GM12865 (cell line): ENCODE measurements at regions not wholly inside any gene's neighbourhood (a gene's known extent, or its start where the extent isn't known, plus 50 kb on each side); places are given as distances from the start of the nearest gene placed in this dataset.

Experiments
- DNase-seq: peaks from one replicate; pipeline ENCODE4 v3.0.0; 2010; ENCODE audit warnings: low read depth
- H3K4me3 ChIP-seq: 2 replicates; pipeline ENCODE4 v1.5.1; 2011; ENCODE audit warnings: mild to moderate bottlenecking, low read depth, low read length, control low read depth
- TF ChIP-seq, protein P1 (sequence below): IDR thresholded peaks from 2 replicates; pipeline ENCODE4 v1.5.1; 2011; ENCODE audit warnings: low read length, control low read depth, low read depth, inconsistent platforms; ENCODE audit not compliant: insufficient read depth; ENCODE audit errors: missing control alignments

DNA sequence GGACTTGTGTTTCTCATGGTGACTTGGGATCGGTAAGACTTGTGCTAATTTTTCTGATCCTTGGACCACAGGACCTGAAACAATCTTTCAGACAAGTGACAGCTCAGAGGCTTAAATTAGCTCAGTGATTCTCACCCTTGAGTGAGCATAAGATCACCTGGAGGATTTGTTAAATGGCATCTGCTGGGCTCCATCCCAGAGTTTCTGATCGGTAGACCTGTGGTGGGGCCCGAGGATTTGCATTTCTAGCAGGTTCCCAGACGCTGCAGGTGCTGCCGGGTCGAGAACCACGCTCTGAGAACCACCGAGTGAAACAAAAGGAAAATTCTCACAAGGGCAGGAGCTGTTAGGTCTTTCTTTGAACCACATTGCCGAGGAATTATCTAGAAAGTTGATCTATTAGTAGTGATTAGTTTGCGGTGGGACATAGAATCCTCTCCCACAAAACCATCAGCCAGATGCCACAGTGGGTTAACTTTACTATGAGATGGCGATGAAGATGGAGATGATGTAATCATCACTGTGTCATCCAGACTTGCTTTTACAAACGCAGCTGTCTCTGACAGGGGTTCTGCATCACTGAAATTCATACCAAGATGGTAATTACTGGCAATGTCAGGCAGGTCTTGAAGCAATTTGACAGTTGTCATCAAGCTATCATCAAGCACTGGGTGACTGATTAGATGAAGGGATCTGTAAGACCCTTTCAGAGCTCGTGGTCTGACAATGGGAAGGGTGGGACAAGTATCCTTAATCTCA, 184.0 kb downstream of the AACS start:
- TF ChIP-seq, protein P1, sequence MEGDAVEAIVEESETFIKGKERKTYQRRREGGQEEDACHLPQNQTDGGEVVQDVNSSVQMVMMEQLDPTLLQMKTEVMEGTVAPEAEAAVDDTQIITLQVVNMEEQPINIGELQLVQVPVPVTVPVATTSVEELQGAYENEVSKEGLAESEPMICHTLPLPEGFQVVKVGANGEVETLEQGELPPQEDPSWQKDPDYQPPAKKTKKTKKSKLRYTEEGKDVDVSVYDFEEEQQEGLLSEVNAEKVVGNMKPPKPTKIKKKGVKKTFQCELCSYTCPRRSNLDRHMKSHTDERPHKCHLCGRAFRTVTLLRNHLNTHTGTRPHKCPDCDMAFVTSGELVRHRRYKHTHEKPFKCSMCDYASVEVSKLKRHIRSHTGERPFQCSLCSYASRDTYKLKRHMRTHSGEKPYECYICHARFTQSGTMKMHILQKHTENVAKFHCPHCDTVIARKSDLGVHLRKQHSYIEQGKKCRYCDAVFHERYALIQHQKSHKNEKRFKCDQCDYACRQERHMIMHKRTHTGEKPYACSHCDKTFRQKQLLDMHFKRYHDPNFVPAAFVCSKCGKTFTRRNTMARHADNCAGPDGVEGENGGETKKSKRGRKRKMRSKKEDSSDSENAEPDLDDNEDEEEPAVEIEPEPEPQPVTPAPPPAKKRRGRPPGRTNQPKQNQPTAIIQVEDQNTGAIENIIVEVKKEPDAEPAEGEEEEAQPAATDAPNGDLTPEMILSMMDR: no peak
- no peak for DNase-seq
- H3K4me3 ChIP-seq: no peak overlapping the region

DNA sequence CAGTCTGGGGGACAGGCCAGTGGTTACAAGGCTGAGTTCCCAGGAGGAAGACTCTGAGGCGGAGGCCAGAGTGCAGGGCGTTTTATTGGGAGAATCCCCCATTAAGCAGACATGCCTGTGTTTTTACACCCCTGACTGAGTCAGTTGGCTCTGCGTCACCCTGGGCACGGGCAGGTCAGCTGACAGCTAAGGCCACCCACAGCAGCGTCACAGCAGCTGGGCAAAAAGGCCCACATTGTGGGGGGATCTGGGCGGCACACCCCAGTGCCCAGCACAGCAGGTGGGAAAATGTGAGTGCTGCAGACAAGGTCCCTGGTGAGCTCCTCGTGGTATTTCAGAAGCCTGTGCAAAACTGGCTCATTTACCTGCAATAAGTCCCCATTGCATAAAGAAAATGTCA, 184.7 kb downstream of the AACS start:
- DNase-seq: no peak
- TF ChIP-seq, protein P1: no peak
- H3K4me3 ChIP-seq: no peak overlapping the region

DNA sequence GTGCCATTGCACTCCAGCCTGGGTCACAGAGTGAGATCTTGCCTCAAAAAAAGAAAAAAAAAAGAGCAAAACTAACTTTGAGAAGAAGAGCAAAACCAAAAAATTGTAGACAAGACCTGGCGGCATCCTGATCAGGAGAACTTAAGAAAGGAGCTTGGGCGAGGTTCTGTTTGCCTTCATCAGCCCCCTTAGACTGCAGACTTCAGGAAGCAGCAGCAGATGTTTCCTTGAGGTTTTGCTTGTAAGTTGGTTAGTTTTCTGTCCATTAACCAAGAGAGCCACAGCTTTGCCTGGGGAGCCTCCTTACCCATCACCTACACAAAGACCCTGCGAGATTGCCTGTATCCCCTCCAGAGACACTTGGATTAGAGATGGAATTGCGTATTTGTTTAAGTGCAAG, 189.0 kb downstream of the AACS start:
- H3K4me3 ChIP-seq: no peak overlapping the region
- TF ChIP-seq, protein P1: no peak
- no peak for DNase-seq

DNA sequence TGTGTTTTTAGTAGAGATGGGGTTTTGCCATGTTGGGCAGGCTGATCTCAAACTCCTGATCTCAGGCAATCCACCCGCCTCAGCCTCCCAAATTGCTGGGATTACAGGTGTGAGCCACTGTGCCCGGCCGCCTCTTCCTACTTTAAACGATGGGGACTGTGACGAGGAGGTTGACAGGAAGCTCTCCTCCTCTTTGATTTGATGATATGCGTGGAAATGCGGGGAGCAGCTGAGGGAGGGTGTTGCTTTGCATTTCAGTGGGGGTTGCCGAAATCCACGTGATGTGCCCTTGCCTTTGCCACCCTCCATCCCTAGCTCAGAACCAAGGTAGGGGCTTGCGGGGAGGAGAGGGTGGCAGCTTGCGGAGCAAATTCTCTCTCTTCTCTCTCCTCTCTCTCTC, 189.6 kb downstream of the AACS start:
- DNase-seq: no peak
- H3K4me3 ChIP-seq: no peak overlapping the region
- TF ChIP-seq, protein P1: no peak

DNA sequence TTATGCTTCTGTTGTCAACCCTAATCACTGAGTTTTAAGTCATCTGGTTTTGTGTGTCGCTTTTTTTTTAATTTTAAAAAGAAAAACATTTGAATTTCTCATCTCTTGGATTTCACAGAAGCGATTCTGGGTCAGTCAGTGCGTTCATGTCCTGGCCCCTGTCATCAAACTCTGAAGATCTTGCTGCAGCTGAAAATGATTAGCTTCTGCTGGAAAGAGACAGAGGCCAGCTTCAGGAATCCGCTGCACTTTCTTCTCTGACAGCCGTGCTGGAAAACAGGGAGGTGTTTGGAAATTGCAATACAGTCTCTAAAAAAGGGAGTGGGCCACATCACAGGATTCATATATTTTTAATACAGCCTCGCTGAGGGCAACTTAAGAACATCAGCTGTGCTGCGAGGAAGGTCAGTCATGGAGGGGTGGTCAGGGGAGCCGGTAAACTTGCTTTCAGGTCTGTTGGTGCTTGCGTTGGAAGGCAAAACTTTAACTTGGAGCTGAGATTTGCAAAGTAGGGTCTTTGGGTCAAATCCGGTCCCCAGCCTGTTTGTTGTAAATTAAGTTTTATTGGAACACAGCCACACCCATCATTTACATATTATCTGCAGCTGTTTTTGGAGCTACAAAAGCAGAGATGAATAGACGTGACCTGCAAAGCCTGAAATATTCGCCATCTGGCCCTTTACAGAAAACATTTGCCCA, 190.8 kb downstream of the AACS start:
- no peak overlapping the region for H3K4me3 ChIP-seq
- DNase-seq: no peak
- TF ChIP-seq, protein P1: no peak

DNA sequence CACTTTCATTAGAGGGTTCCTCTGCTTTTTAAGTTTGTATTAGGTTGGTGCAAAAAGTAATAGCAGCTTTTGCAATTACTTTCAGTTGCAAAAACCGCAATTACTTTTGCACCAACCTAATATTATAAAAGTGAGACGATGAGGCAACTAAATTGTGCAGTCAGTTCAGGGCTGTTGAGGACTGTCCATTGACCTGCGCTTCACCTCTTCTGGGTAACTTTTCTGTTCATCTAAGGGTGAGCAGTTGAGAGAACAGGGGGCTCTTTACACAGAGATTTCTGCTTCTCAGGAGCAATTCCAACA, 191.3 kb downstream of the AACS start:
- no peak for DNase-seq
- no peak overlapping the region for H3K4me3 ChIP-seq
- TF ChIP-seq, protein P1: no peak
